ENCODE measurements at regions not wholly inside any gene's neighbourhood (a gene's known extent, or its start where the extent isn't known, plus 50 kb on each side); places are given as distances from the start of the nearest gene placed in this dataset.

DNA sequence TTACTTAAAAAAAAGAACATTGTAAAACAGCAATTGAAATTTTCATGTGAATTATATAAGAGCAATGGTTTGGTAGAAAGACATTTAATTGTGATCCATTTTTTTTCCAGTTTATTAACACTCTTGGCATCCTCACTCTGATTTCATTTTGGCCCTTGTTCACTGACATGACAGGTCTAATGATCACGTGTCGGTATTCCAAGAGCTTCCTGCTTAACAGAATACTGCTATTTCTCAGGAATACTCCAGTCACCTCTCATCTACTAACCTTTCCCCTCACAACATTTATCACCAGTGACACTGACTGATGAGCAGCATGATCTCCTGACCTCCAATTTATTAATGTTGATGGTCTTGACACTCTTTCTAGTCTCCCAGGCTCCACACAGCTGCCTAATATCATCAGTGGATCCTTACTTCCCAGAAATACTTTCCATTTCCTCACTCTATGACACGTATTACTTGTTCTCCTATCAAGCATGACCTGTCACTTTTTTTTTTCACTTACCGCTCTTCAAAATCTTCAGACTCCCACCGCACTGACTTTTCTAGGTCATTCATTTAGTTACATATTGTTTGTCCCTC lies 847.8 kb upstream of the SLIT2 start:
- TF ChIP-seq, protein P1, sequence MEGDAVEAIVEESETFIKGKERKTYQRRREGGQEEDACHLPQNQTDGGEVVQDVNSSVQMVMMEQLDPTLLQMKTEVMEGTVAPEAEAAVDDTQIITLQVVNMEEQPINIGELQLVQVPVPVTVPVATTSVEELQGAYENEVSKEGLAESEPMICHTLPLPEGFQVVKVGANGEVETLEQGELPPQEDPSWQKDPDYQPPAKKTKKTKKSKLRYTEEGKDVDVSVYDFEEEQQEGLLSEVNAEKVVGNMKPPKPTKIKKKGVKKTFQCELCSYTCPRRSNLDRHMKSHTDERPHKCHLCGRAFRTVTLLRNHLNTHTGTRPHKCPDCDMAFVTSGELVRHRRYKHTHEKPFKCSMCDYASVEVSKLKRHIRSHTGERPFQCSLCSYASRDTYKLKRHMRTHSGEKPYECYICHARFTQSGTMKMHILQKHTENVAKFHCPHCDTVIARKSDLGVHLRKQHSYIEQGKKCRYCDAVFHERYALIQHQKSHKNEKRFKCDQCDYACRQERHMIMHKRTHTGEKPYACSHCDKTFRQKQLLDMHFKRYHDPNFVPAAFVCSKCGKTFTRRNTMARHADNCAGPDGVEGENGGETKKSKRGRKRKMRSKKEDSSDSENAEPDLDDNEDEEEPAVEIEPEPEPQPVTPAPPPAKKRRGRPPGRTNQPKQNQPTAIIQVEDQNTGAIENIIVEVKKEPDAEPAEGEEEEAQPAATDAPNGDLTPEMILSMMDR (IDR thresholded peaks at IDR 0.05; ENCODE audit: unreplicated experiment), result no peak
- H3K4me3 Mint-ChIP-seq, result no peak overlapping the region

DNA sequence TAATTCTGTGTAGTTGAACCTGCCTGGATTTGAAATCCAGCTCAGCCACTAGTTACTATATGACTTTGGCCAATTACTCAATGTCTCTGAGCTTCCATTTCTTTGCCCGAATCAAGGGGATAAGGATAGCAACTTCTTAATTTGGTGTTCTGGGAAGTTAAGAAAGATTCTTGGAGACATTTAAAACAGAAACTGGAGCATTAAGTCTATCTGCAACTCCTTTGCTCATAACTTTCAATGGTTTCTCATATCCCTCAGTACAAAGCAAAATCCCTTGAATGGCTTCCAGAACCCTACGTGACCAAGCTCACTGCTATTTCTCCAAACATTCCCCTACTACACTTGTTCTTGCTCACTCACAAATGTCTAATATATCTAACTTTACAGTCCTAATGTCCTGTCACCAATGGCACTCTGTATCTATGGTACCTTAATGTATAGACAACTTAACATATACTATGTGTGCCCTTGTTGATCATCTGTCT lies 849.1 kb upstream of the SLIT2 start:
- no peaks in the 10 kb centered on the region for H3K36me3 Mint-ChIP-seq
- no peaks in the 10 kb centered on the region for H3K9me3 Mint-ChIP-seq
- no peak overlapping the region for H3K4me3 Mint-ChIP-seq
- no peak for DNase-seq (ENCODE audit: low spot score in 2 of 2, unreplicated experiment in 2 of 2)
- TF ChIP-seq, protein P1 (IDR thresholded peaks at IDR 0.05; ENCODE audit: unreplicated experiment), result no peak
- H3K27me3 Mint-ChIP-seq (ENCODE audit: low read depth), result no peaks in the 10 kb centered on the region
- no peak overlapping the region for H3K27ac Mint-ChIP-seq
- H3K4me1 Mint-ChIP-seq, result peaks cover 2% of the 10 kb centered on the region

More for the DNA sequence above, 847.8 kb upstream of the SLIT2 start:
- Mint-ChIP-seq H3K4me1 (peaks cover 4% of the 10 kb centered on the region), H3K36me3 (no peaks in the 10 kb centered on the region), H3K9me3 (no peaks in the 10 kb centered on the region), H3K27me3 (ENCODE audit: low read depth) (no peaks in the 10 kb centered on the region), H3K27ac (no peak overlapping the region)
- DNase-seq (ENCODE audit: low spot score in 2 of 2, unreplicated experiment in 2 of 2), result no peak

DNA sequence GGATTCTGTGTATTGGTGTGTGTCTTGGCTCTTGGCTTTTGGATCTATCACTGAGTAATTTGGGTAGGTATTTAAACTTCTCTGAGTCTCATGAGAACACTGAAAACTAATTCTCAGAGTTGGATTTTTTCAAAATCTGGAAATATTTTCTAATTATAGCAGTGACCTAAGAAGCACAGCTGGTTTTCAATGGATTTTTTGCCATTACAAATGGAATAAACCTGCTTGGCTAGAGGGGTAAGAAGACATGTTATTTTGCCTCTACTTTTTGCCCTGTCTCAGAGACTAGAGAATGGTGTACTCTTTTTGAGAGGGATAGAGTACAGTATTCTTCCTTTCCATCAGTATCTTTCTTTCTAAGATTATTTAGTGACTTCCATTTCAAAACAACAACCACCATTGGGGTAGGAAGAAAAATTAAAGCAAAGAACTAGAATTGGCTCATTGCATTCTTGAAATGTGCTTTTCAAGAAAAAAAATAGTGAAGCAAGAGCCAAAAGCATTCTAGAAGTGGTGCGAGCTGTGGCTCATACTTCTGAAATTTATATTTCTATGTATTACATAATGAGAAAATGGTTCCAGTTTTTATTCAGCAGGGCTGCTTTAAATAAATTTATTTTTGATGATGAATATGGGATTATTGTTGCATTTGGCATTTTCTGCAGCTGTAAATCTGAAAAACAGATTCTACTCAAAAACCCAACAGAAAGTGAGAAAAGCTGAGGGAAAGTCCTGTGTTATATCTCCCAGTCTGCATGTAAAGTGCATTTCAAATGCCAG lies 850.2 kb upstream of the SLIT2 start:
- Mint-ChIP-seq H3K27ac (no peak overlapping the region), H3K4me3 (no peak overlapping the region), H3K9me3 (peaks cover 4% of the 10 kb centered on the region), H3K36me3 (no peaks in the 10 kb centered on the region), H3K4me1 (peaks cover 2% of the 10 kb centered on the region), H3K27me3 (ENCODE audit: low read depth) (no peaks in the 10 kb centered on the region)
- TF ChIP-seq, protein P1 (IDR thresholded peaks at IDR 0.05; ENCODE audit: unreplicated experiment), result no peak
- DNase-seq (ENCODE audit: low spot score in 2 of 2, unreplicated experiment in 2 of 2), result no peak

DNA sequence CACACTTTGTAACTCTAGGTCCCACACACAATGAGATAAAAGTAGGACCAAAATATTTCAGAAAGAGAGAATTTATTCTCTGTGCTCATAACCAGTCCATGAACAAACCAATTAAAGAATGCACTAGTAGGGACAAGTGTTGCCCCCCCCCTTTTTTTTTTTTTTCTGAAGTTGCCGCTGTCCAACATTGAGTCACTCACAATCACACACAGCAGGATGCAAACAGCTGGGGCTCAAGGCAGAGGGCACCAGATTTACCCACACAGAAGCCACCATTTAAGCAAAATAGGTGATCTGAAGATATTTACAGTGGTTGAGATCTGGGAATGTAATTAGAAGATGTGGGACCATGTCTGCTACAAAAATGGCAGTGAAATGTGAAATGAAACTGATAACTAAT lies 850.9 kb upstream of the SLIT2 start:
- H3K36me3 Mint-ChIP-seq, result no peaks in the 10 kb centered on the region
- peaks cover 4% of the 10 kb centered on the region for H3K9me3 Mint-ChIP-seq
- H3K27ac Mint-ChIP-seq, result no peak overlapping the region
- H3K4me3 Mint-ChIP-seq, result no peak overlapping the region
- no peaks in the 10 kb centered on the region for H3K27me3 Mint-ChIP-seq (ENCODE audit: low read depth)
- TF ChIP-seq, protein P1 (IDR thresholded peaks at IDR 0.05; ENCODE audit: unreplicated experiment), result no peak
- peaks cover 2% of the 10 kb centered on the region for H3K4me1 Mint-ChIP-seq
- DNase-seq (ENCODE audit: low spot score in 2 of 2, unreplicated experiment in 2 of 2), result no peak

DNA sequence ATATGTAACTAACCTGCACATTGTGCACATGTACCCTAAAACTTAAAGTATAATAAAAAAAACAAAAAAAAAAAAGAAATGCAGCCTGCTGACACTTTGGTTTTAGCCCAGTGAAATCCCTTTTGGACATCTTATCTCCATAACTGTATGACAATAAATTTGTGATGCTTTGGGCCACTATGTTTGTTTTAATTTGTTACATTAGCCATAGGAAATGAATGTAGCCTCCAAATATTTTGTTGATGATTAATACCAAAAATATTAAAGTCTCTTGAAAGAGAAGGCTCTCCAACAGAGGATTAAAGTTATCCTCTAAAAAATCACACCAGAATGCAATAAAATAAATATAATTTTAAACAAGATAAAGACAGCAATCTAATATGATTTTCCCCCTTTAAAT lies 852.7 kb upstream of the SLIT2 start:
- no peaks in the 10 kb centered on the region for H3K36me3 Mint-ChIP-seq
- no peak overlapping the region for H3K4me3 Mint-ChIP-seq
- no peak overlapping the region for H3K27ac Mint-ChIP-seq
- TF ChIP-seq, protein P1 (IDR thresholded peaks at IDR 0.05; ENCODE audit: unreplicated experiment), result no peak
- peaks cover 2% of the 10 kb centered on the region for H3K4me1 Mint-ChIP-seq
- peaks cover 9% of the 10 kb centered on the region for H3K9me3 Mint-ChIP-seq
- H3K27me3 Mint-ChIP-seq (ENCODE audit: low read depth), result no peaks in the 10 kb centered on the region
- no peak for DNase-seq (ENCODE audit: low spot score in 2 of 2, unreplicated experiment in 2 of 2)
